Stimulated activated naive B cell treated with anti-CD40 and anti-IgM and Interleukin-4, amounts not matched to agents 10 μg/mL and 1 μg/mL and 100 μg/mL, for 72 hours (primary cell): ENCODE measurements at regions not wholly inside any gene's neighbourhood (a gene's known extent, or its start where the extent isn't known, plus 50 kb on each side); places are given as distances from the start of the nearest gene placed in this dataset.

ENCODE experiments used
- ATAC-seq, 2 donors: fragments of 150-1000 bp; cut with Tn5 transposase; replicated peaks; 2 replicates each; pipeline ENCODE4 v1.10.0; 2021; ENCODE audit warnings: moderate library complexity in 1 of 2
- DNase-seq: peaks from one replicate; pipeline ENCODE4 v3.0.0; 2021
- H3K27ac Mint-ChIP-seq: one replicate; pipeline ENCODE4 v1.8.0; 2022; ENCODE audit warnings: mild to moderate bottlenecking, mixed read lengths
- H3K27me3 Mint-ChIP-seq, 2 donors: one replicate each; pipeline ENCODE4 v1.8.0; 2022; ENCODE audit warnings: mixed read lengths in 2 of 2
- H3K36me3 Mint-ChIP-seq, 2 donors: one replicate each; pipeline ENCODE4 v1.8.0; 2022; ENCODE audit warnings: mixed read lengths in 2 of 2, mild to moderate bottlenecking in 1 of 2
- H3K4me1 Mint-ChIP-seq, 2 donors: one replicate each; pipeline ENCODE4 v1.8.0; 2022; ENCODE audit warnings: mixed read lengths in 2 of 2, mild to moderate bottlenecking in 1 of 2
- H3K4me3 Mint-ChIP-seq, 2 donors: one replicate each; pipeline ENCODE4 v1.8.0; 2022; ENCODE audit warnings: mild to moderate bottlenecking in 2 of 2, mixed read lengths in 2 of 2, moderate library complexity in 1 of 2
- H3K9me3 Mint-ChIP-seq, 2 donors: one replicate each; pipeline ENCODE4 v1.8.0; 2022; ENCODE audit warnings: mixed read lengths in 2 of 2, mild to moderate bottlenecking in 1 of 2

- Mint-ChIP-seq H3K9me3 (no peaks in the 10 kb centered on the region), H3K27ac (no peak overlapping the region), H3K36me3 (no peaks in the 10 kb centered on the region), H3K4me3 (no peak overlapping the region), H3K4me1 (no peaks in the 10 kb centered on the region), H3K27me3 (no peaks in the 10 kb centered on the region)
- DNase-seq, result no peak
- no peak for ATAC-seq
Measured at GRCh38 chr2:198220763-198221610, 416.6 kb downstream of the PLCL1 start.

GRCh38 chr2:198219292-198219691 lies 414.9 kb downstream of the PLCL1 start:
- no peaks in the 10 kb centered on the region for H3K9me3 Mint-ChIP-seq
- H3K36me3 Mint-ChIP-seq, result no peaks in the 10 kb centered on the region
- H3K4me1 Mint-ChIP-seq, result no peaks in the 10 kb centered on the region
- no peak for DNase-seq
- no peaks in the 10 kb centered on the region for H3K27me3 Mint-ChIP-seq
- no peak overlapping the region for H3K27ac Mint-ChIP-seq
- no peak overlapping the region for H3K4me3 Mint-ChIP-seq
- ATAC-seq, result no peak

GRCh38 chr2:198214114-198214596 lies 409.8 kb downstream of the PLCL1 start:
- Mint-ChIP-seq H3K9me3 (no peaks in the 10 kb centered on the region), H3K36me3 (no peaks in the 10 kb centered on the region), H3K27ac (no peak overlapping the region), H3K4me3 (no peak overlapping the region), H3K27me3 (no peaks in the 10 kb centered on the region), H3K4me1 (no peaks in the 10 kb centered on the region)
- DNase-seq (no peak), ATAC-seq (no peak)

GRCh38 chr2:198213253-198213652 lies 408.9 kb downstream of the PLCL1 start:
- Mint-ChIP-seq H3K4me3 (no peak overlapping the region), H3K27me3 (no peaks in the 10 kb centered on the region), H3K4me1 (no peaks in the 10 kb centered on the region), H3K36me3 (no peaks in the 10 kb centered on the region), H3K27ac (no peak overlapping the region), H3K9me3 (no peaks in the 10 kb centered on the region)
- no peak for ATAC-seq
- DNase-seq, result no peak

GRCh38 chr2:198211706-198212105 lies 407.3 kb downstream of the PLCL1 start:
- Mint-ChIP-seq H3K4me1 (no peaks in the 10 kb centered on the region), H3K27ac (no peak overlapping the region), H3K4me3 (no peak overlapping the region), H3K36me3 (no peaks in the 10 kb centered on the region), H3K27me3 (no peaks in the 10 kb centered on the region), H3K9me3 (no peaks in the 10 kb centered on the region)
- DNase-seq (no peak), ATAC-seq (no peak)

GRCh38 chr2:198203336-198204069 lies 399.1 kb downstream of the PLCL1 start:
- H3K4me1 Mint-ChIP-seq, result no peaks in the 10 kb centered on the region
- no peak for DNase-seq
- no peak overlapping the region for H3K4me3 Mint-ChIP-seq
- H3K27ac Mint-ChIP-seq, result no peak overlapping the region
- H3K27me3 Mint-ChIP-seq, result no peaks in the 10 kb centered on the region
- peaks cover 0 to 3% of the 10 kb centered on the region in 2 donors for H3K9me3 Mint-ChIP-seq
- ATAC-seq, result no peak
- H3K36me3 Mint-ChIP-seq, result no peaks in the 10 kb centered on the region
